LNCAP (cell line): ENCODE measurements at regions not wholly inside any gene's neighbourhood (a gene's known extent, or its start where the extent isn't known, plus 50 kb on each side); places are given as distances from the start of the nearest gene placed in this dataset.

Experiments used
- CTCF ChIP-seq: fragments of 450-650 bp; IDR thresholded peaks from 2 replicates; pipeline ENCODE4 v1.5.1; 2017; ENCODE audit warnings: mild to moderate bottlenecking

DNA sequence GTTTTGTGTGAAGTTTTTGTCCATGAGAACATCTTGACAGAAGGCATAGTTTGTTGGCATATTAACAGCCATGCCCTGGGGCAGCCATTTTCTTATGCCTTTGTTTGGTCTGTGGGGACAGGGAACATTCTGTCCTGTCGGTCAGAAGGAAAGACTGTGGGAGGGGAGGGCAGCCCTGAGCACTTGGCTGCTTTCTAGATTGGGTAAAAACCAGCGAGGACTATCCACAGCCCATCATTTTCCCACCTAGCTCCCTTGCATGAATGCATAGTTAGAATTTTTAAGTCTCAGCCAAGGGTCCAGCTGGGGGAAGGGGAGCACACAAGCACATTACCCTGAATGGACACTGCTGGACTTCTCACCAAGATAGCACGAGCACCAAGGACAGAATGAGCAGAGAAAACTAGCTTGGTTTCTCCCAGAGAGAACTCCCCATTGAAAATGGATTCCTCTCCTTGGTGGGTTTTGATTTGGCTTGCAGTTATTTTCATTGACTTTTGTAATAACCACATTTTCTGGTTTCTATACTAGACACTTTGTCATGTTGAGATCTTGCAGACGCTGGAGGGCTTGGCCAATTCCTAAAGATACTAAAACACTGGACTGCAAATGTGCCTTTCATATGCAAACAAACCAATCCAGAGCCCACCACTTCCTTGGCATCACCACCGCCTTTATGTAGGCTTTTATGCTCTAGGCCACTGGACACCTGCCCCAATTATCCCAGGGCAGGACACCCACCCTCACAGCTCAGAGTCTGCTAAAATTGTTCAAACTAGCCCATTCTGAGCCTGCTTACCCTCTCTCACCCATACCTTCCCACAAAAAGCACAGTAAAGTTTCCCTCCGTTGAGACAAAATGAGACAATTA is 129.9 kb downstream of the BOD1 start:
- no peak for TF ChIP-seq CTCF

DNA sequence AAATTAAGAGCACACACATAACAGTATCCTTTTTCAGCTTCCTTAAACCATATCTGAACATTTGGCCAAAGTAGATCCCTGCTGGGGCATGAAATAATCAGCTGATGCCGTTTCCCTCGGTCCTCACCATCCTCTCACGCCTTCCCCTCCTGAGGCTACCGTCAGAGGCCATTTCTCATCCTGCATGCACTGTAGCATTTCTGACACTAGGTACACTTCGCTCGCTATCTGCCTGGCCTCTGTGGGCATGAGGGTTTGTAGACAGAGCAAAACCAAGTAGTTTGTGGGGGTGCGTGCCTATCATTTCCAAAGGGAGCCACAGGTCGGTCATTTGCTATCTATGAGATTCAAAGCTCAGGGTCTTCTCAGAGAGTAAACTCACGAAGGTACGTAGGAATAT is 131.9 kb downstream of the BOD1 start:
- no peak for TF ChIP-seq CTCF

- no peak for TF ChIP-seq CTCF
These were observed 133.3 kb downstream of the BOD1 start for GRCh38 chr5:173483160-173483559.

DNA sequence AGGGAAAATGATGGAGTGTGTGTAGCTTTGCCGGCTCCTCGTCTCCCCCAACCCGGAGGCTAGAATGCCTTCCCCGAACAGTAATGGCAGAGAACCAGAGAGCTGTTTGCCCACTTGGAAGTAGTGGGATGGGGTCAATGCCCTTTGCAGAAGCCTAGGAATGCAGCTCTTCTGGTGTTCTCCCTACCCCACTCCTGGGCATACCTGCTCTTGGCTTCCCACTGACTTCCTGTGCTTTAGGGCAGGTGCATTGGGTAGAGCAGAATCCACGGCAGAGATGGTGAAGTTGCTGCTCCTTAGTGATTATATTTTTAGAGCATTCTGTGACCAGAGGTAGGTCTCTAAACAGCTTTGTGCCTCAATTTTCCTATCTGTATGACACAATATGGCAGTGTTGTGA is 134.6 kb downstream of the BOD1 start:
- TF ChIP-seq CTCF = no peak

GRCh38 chr5:173480896-173481295 is 135.6 kb downstream of the BOD1 start:
- TF ChIP-seq CTCF = no peak

- no peak for TF ChIP-seq CTCF
These were observed 136.7 kb downstream of the BOD1 start for GRCh38 chr5:173479711-173480110.

GRCh38 chr5:173477345-173478040 is 139.0 kb downstream of the BOD1 start:
- TF ChIP-seq CTCF = no peak
